ENCODE measurements at regions not wholly inside any gene's neighbourhood (a gene's known extent, or its start where the extent isn't known, plus 50 kb on each side); places are given as distances from the start of the nearest gene placed in this dataset.

DNA sequence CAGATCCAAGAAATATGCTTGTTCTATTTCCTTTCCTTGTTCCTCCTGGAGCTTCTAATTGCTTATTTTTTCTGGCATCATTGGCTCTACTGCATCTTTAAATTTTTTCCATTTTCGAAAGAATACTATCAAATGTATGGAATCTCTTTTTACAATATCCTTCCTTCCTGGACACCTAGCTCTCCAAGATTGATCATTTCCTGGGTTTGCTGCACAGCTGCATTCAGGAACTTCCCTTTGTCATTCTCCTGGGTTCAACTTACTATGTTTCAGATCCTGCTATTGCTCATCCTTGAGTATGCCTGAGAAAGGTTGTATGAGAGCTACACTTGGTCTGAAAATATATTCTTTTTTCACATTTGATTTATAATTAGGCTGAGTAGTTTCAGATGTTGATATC is 73.7 kb upstream of the ERCC6L2 start:
- Histone ChIP-seq H3K9ac (ENCODE audit: extremely low read depth, insufficient read length, low read length) (no peak overlapping the region), H3K4ac (ENCODE audit: low read depth, low read length) (no peak overlapping the region), H2BK15ac (ENCODE audit: low read depth, low read length) (no peak overlapping the region), H2BK120ac (ENCODE audit: low read depth, low read length, poor library complexity, severe bottlenecking) (no peak overlapping the region), H3K27ac (ENCODE audit: insufficient read length, low read depth, low read length) (no peak overlapping the region), H2BK5ac (ENCODE audit: insufficient read length, low read length) (no peak overlapping the region), H3K4me2 (ENCODE audit: insufficient read depth, insufficient read length, low read length) (no peak overlapping the region), H3K14ac (ENCODE audit: insufficient read depth, low read length) (no peak overlapping the region), H3K23me2 (ENCODE audit: insufficient read length, low read depth, low read length, poor library complexity, severe bottlenecking) (no peaks in the 10 kb centered on the region), H3K9me3 (ENCODE audit: control insufficient read depth, low read depth, low read length) (no peaks in the 10 kb centered on the region), H4K20me1 (ENCODE audit: control insufficient read depth, insufficient read depth, insufficient read length) (no peaks in the 10 kb centered on the region), H3K27me3 (ENCODE audit: insufficient read depth, low read length) (no peaks in the 10 kb centered on the region), H4K8ac (replicated peaks; ENCODE audit: insufficient read length, low read depth, low read length) (no peak overlapping the region), H3K23ac (ENCODE audit: insufficient read length, low read depth, low read length) (no peak overlapping the region), H3K4me1 (ENCODE audit: insufficient read depth, low read length) (no peaks in the 10 kb centered on the region; the same call in 1 of the 2 replicates), H3K79me2 (ENCODE audit: insufficient read depth, low read length) (no peaks in the 10 kb centered on the region), H3K56ac (ENCODE audit: insufficient read length, low read depth, low read length) (no peak overlapping the region), H4K91ac (ENCODE audit: insufficient read length, low read depth, low read length) (no peak overlapping the region), H3K79me1 (ENCODE audit: insufficient read depth, low read depth, low read length, poor library complexity, severe bottlenecking) (no peaks in the 10 kb centered on the region), H3K18ac (ENCODE audit: insufficient read length, low read depth, low read length) (no peak overlapping the region), H2AFZ (ENCODE audit: low read length) (no peak overlapping the region), H2BK12ac (ENCODE audit: insufficient read length, low read depth, low read length) (no peak overlapping the region), H2AK5ac (ENCODE audit: insufficient read length, low read length) (no peak overlapping the region), H2BK20ac (ENCODE audit: low read depth, low read length, poor library complexity, severe bottlenecking) (no peak overlapping the region), H3T11ph (ENCODE audit: low read length) (no peak overlapping the region), H4K5ac (ENCODE audit: insufficient read length, low read depth, low read length) (no peak overlapping the region)
- Mint-ChIP-seq H3K4me3 (no peak overlapping the region), H3K4me1 (peaks cover 6% of the 10 kb centered on the region in 2 experiments), H3K36me3 (ENCODE audit: insufficient read depth in 1 of 3, low read depth in 3 of 3) (no peaks in the 10 kb centered on the region; a peak in 1 of 7 replicates), H3K27ac (no peak overlapping the region), H3K9me3 (no peaks in the 10 kb centered on the region), H3K27me3 (ENCODE audit: low read depth) (no peaks in the 10 kb centered on the region)
- no CpG with 5 or more reads among the region's 1 CpG for WGBS (ENCODE audit: extremely low coverage, insufficient read length, low lambda C conversion rate)
- DNase-seq: no peak
- TF ChIP-seq, protein P1, sequence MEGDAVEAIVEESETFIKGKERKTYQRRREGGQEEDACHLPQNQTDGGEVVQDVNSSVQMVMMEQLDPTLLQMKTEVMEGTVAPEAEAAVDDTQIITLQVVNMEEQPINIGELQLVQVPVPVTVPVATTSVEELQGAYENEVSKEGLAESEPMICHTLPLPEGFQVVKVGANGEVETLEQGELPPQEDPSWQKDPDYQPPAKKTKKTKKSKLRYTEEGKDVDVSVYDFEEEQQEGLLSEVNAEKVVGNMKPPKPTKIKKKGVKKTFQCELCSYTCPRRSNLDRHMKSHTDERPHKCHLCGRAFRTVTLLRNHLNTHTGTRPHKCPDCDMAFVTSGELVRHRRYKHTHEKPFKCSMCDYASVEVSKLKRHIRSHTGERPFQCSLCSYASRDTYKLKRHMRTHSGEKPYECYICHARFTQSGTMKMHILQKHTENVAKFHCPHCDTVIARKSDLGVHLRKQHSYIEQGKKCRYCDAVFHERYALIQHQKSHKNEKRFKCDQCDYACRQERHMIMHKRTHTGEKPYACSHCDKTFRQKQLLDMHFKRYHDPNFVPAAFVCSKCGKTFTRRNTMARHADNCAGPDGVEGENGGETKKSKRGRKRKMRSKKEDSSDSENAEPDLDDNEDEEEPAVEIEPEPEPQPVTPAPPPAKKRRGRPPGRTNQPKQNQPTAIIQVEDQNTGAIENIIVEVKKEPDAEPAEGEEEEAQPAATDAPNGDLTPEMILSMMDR (conservative IDR thresholded peaks at IDR 0.05): no peak

All from H9 (cell line).